Testis (tissue), 2 donors: ENCODE measurements at regions not wholly inside any gene's neighbourhood (a gene's known extent, or its start where the extent isn't known, plus 50 kb on each side); places are given as distances from the start of the nearest gene placed in this dataset.

ENCODE experiments used
- DNase-seq: peaks from one replicate; pipeline ENCODE4 v3.0.0-alpha.2; 2019
- H3K27ac ChIP-seq, 2 donors: fragments of 200-600 bp; sonication (generic); one replicate each; pipeline ENCODE4 v1.5.1; 2019
- H3K27me3 ChIP-seq: fragments of 200-600 bp; sonication (generic); one replicate; pipeline ENCODE4 v1.5.1; 2019
- H3K36me3 ChIP-seq: fragments of 200-600 bp; sonication (generic); one replicate; pipeline ENCODE4 v1.5.1; 2017; ENCODE audit warnings: low read depth; ENCODE audit errors: missing control alignments
- H3K4me1 ChIP-seq: fragments of 200-600 bp; sonication (generic); one replicate; pipeline ENCODE4 v1.5.1; 2019
- H3K4me3 ChIP-seq, 2 donors: fragments of 200-600 bp; sonication (generic); one replicate each; pipeline ENCODE4 v1.5.1; 2017 to 2019
- H3K9me3 ChIP-seq: fragments of 200-600 bp; sonication (generic); one replicate; pipeline ENCODE4 v1.5.1; 2017
- CTCF ChIP-seq, 3 experiments: fragments of 450-650 bp in 2 of 3; fragments of 200-600 bp in 1 of 3; sonication (generic) in 1 of 3; IDR thresholded peaks; one replicate each; pipeline ENCODE4 v1.5.1; 2016 to 2019; ENCODE audit warnings: antibody characterized with exemption in 3 of 3, mild to moderate bottlenecking in 2 of 3, moderate library complexity in 1 of 3
- POLR2A ChIP-seq: fragments of 450-650 bp; IDR thresholded peaks from one replicate; pipeline ENCODE4 v1.6.1; 2017; ENCODE audit warnings: antibody characterized with exemption, mild to moderate bottlenecking, moderate library complexity
- WGBS, 2 donors: methylation state at CpG; one replicate each; pipeline ENCODE4 v1.1.5; 2018; 5-methylcytosine and 5-hydroxymethylcytosine counted together
- intact Hi-C: fragments of 100-400 bp; cut with DNase I; formaldehyde crosslinking; loops from one replicate; pipeline ENCODE4 v1.15.1; 2023; ENCODE audit warnings: low total_unique reads

DNA sequence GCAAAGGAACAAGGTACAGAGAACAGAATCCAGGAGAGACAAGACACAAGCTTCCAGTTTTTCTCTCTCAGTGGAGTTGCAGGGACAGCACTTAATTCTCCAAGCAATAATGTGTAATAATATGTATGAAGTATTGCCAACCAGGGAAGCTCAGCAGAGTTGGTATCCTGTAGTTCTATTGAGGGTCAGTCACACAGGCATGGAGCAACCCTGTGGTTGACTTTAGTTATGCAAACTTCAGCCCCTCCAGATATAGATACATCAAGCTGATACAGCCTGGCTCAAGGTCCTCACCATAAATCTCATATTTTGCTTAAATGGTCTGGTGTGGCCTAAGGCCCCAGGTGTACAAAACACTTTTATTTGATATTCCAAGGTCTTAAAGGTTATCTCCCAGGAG is 248.6 kb upstream of the EPHA5 start:
- H3K36me3 ChIP-seq: no peaks in the 10 kb centered on the region
- DNase-seq: no peak
- no peaks in the 10 kb centered on the region for H3K4me1 ChIP-seq
- H3K9me3 ChIP-seq: no peaks in the 10 kb centered on the region
- H3K4me3 ChIP-seq: no peak overlapping the region
- H3K27ac ChIP-seq: no peak overlapping the region
- intact Hi-C loops: no loop called here
- TF ChIP-seq POLR2A: no peak
- no peak for TF ChIP-seq CTCF (IDR thresholded peaks at IDR 0.05)
- H3K27me3 ChIP-seq: no peaks in the 10 kb centered on the region

DNA sequence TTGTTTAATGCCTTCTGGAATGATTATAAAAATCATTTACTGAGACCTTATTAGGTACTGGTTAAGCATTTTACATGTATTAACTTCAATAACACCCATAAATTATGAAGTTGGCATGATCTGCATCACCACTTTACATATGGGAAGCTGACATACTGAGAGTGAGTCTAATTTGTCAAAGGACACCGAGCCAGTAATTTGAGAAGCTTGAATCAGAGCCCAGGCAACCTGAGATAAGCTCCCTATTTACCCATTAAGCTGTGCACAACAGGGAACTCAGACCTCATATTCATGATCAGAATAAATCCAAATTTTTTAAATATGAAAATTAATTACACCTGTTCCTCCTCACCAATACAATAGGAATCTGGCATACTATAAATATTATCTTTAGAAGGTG is 247.9 kb upstream of the EPHA5 start:
- no peak for TF ChIP-seq CTCF (IDR thresholded peaks at IDR 0.05)
- TF ChIP-seq POLR2A: no peak
- no peak overlapping the region for H3K27ac ChIP-seq
- 0% methylated on average over 1 of the region's 1 CpG for WGBS, 2 donors
- intact Hi-C loops: no loop called here
- no peaks in the 10 kb centered on the region for H3K27me3 ChIP-seq
- H3K4me3 ChIP-seq: no peak overlapping the region
- H3K9me3 ChIP-seq: no peaks in the 10 kb centered on the region
- DNase-seq: no peak
- H3K36me3 ChIP-seq: no peaks in the 10 kb centered on the region
- no peaks in the 10 kb centered on the region for H3K4me1 ChIP-seq

- intact Hi-C loops: no loop called here
- no peak overlapping the region for H3K27ac ChIP-seq
- no peaks in the 10 kb centered on the region for H3K36me3 ChIP-seq
- WGBS, 2 donors: 71 to 78% methylated on average over 2 of the region's 2 CpGs
- no peaks in the 10 kb centered on the region for H3K4me1 ChIP-seq
- no peak overlapping the region for H3K4me3 ChIP-seq
- DNase-seq: no peak
- H3K27me3 ChIP-seq: no peaks in the 10 kb centered on the region
- no peaks in the 10 kb centered on the region for H3K9me3 ChIP-seq
- TF ChIP-seq CTCF (IDR thresholded peaks at IDR 0.05) (no peak), POLR2A (no peak)
Measured at GRCh38 chr4:65917486-65917885, 247.2 kb upstream of the EPHA5 start.

DNA sequence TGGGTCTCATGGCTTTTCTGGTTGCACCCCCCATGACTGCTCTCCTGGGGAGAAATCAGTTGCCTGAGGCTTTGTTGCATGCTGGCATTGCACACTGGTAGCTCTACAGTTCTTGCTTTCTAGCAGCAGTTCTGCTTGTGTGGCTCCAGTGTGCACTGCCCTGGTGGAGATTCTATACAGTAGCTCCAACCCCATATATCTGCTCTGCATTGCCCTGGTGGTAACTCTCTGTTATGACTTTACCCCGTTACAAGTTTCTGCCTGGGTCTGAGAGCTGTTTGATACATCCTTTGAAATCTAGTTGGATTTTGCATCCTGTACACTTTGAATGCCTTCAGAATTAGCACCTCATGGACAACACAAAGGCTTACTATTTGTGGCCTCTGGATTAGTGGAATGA is 241.4 kb upstream of the EPHA5 start:
- Histone ChIP-seq H3K27me3 (no peaks in the 10 kb centered on the region), H3K9me3 (no peaks in the 10 kb centered on the region), H3K4me1 (no peaks in the 10 kb centered on the region), H3K4me3 (no peak overlapping the region), H3K27ac (no peak overlapping the region), H3K36me3 (no peaks in the 10 kb centered on the region)
- TF ChIP-seq CTCF (IDR thresholded peaks at IDR 0.05): no peak
- no peak for TF ChIP-seq POLR2A
- DNase-seq: no peak
- intact Hi-C loops: no loop called here
- 25 to 100% methylated on average over 1 of the region's 1 CpG for WGBS, 2 donors

DNA sequence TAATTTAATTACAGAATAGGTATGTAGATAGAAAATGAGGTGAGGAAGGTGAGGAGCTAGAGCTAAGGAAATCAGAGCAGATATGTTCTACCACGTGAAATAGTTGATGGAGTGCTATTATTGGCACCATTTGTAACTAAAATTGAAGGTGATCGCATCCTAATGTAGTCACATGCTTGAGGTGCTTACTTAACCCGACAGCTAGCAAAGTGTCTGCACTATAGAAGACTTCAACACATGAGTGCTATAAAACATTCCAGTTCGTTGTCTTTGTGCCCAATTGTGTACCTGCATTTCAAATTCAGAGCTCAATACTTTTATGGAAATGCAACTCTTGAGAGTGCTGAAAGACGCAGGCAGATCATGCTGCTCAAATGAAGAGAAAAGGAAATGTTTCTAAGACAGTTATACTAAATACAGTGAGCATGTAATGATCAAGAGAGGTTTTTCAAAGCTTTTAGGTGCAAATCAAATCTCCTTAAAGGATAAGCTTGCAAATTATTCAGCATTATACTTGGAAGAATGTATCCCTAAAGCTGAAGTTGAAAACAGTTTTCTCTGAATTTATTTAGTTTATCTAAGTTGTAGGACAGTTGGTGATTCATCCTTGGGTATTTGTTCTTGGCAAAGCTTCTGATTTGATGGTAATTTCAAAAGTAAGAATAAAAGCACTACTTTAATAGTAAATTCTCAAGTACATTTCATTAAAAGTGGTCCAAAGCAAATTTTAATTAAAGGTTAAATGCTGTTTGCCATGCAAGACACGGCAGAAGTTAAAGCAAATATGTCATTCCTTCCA is 223.9 kb upstream of the EPHA5 start:
- intact Hi-C loops: no loop called here
- TF ChIP-seq POLR2A (no peak), CTCF (IDR thresholded peaks at IDR 0.05) (no peak)
- Histone ChIP-seq H3K4me3 (no peak overlapping the region), H3K36me3 (no peaks in the 10 kb centered on the region), H3K27ac (no peak overlapping the region), H3K9me3 (no peaks in the 10 kb centered on the region), H3K4me1 (no peaks in the 10 kb centered on the region), H3K27me3 (no peaks in the 10 kb centered on the region)
- DNase-seq: no peak
- WGBS, 2 donors: 58 to 59% methylated on average over 6 of the region's 6 CpGs
